Osteocyte (in vitro differentiated cells): ENCODE measurements at regions not wholly inside any gene's neighbourhood (a gene's known extent, or its start where the extent isn't known, plus 50 kb on each side); places are given as distances from the start of the nearest gene placed in this dataset.

Experiments used
- DNase-seq: peaks from one replicate; pipeline ENCODE4 v3.0.0; 2021; ENCODE audit warnings: mixed read lengths; ENCODE audit not compliant: unreplicated experiment; ENCODE audit errors: extremely low spot score
- H3K27ac Mint-ChIP-seq: one replicate; pipeline ENCODE4 v1.8.0; 2021; ENCODE audit warnings: mild to moderate bottlenecking, mixed read lengths; ENCODE audit not compliant: unreplicated experiment
- H3K27me3 Mint-ChIP-seq: one replicate; pipeline ENCODE4 v1.8.0; 2021; ENCODE audit warnings: mixed read lengths; ENCODE audit not compliant: unreplicated experiment
- H3K36me3 Mint-ChIP-seq: one replicate; pipeline ENCODE4 v1.8.0; 2021; ENCODE audit warnings: mixed read lengths; ENCODE audit not compliant: unreplicated experiment
- H3K4me1 Mint-ChIP-seq: one replicate; pipeline ENCODE4 v1.8.0; 2021; ENCODE audit warnings: mixed read lengths; ENCODE audit not compliant: unreplicated experiment
- H3K4me3 Mint-ChIP-seq: one replicate; pipeline ENCODE4 v1.8.0; 2021; ENCODE audit warnings: mild to moderate bottlenecking, moderate library complexity, mixed read lengths; ENCODE audit not compliant: unreplicated experiment
- H3K9me3 Mint-ChIP-seq: one replicate; pipeline ENCODE4 v1.8.0; 2021; ENCODE audit warnings: mixed read lengths; ENCODE audit not compliant: unreplicated experiment
- TF ChIP-seq, protein P1 (sequence below): fragments of 200-600 bp; sonication (generic); IDR thresholded peaks from 2 replicates; pipeline ENCODE4 v1.5.0; 2021; ENCODE audit warnings: antibody characterized with exemption, mild to moderate bottlenecking, moderate library complexity

DNA sequence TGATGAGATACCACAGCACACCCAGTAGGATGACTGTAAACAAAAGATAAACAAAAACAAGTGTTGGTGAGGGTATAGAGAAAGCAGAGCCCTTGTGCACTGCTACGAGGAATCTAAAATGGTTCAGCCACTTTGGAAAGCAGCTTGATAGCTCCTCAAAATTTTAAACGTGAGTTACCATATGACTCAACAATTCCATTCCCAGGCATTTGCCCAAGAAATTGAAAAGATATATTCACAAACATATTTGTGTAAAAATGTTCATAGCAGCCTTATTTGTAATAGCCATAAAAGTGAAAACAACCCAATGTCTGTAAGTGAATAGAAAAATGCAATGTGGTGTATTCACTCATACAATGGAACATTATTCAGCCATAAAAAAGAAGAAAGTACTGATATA is 141.0 kb upstream of the BTBD3 start:
- Mint-ChIP-seq H3K4me1 (peaks cover 18% of the 10 kb centered on the region), H3K36me3 (no peaks in the 10 kb centered on the region), H3K27ac (no peak overlapping the region), H3K27me3 (no peaks in the 10 kb centered on the region), H3K4me3 (no peak overlapping the region), H3K9me3 (no peaks in the 10 kb centered on the region)
- TF ChIP-seq, protein P1, sequence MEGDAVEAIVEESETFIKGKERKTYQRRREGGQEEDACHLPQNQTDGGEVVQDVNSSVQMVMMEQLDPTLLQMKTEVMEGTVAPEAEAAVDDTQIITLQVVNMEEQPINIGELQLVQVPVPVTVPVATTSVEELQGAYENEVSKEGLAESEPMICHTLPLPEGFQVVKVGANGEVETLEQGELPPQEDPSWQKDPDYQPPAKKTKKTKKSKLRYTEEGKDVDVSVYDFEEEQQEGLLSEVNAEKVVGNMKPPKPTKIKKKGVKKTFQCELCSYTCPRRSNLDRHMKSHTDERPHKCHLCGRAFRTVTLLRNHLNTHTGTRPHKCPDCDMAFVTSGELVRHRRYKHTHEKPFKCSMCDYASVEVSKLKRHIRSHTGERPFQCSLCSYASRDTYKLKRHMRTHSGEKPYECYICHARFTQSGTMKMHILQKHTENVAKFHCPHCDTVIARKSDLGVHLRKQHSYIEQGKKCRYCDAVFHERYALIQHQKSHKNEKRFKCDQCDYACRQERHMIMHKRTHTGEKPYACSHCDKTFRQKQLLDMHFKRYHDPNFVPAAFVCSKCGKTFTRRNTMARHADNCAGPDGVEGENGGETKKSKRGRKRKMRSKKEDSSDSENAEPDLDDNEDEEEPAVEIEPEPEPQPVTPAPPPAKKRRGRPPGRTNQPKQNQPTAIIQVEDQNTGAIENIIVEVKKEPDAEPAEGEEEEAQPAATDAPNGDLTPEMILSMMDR, result no peak
- DNase-seq, result no peak

DNA sequence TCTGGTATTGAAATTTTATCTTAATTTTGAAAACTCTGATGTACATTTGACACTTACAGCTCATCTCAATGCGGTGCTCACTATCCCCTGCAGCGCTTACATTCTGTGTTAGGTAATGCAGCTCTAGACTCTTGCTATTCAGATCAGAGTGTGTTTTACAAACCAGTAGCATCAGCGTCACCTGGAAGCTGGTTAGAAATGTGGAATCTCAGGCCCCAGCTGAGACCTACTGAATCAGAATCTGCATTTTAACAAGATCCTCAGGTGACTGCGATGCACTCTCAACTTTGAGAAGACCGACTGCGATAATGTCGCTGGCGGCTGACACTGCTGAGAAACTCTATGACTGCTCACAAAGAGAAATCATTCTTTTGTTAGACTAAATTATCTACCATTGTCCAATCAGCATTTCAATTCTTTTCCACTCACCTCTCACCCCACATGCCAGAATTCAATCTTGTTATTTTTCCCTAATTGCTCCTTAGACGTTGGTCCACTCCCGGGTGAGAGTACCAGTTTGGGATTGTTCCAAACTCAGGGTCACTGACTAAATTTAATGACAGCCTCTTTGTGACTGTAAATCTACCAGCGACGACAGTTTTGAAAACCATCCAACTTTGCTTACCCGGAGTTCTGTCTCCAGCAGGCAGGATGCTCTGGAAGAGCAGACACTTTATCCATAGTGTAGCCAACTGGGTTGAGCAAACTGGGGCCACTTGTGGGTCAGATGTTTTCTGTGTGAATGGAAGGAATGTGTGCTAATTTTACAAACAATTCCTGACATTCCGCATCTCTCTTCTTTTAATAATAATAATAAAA is 140.1 kb upstream of the BTBD3 start:
- DNase-seq, result no peak
- no peaks in the 10 kb centered on the region for H3K9me3 Mint-ChIP-seq
- TF ChIP-seq, protein P1, result no peak
- no peaks in the 10 kb centered on the region for H3K27me3 Mint-ChIP-seq
- no peaks in the 10 kb centered on the region for H3K36me3 Mint-ChIP-seq
- peak overlapping the region; percentile 60 for H3K4me3 Mint-ChIP-seq
- peak overlapping the region; percentile 91 for H3K27ac Mint-ChIP-seq
- peaks cover 18% of the 10 kb centered on the region for H3K4me1 Mint-ChIP-seq

DNA sequence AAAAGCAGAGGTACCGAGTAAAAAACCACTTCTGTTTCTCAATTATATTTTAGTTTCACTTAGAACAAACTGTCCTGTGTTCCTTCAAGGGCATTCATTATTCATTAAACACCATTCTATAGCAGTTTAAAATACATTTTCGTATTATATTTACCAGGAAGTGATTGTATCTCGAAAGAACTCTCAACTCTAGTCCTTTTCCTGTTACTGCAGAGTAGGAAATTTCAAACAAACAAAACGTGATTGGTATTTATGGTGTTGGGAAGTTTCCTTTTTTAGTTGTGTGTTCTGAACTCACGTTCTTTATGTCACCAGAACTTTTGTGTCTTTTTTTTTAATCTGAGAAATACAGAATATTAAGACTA is 139.5 kb upstream of the BTBD3 start:
- TF ChIP-seq, protein P1, result no peak
- no peak for DNase-seq
- peak overlapping the region; percentile 60 for H3K4me3 Mint-ChIP-seq
- H3K36me3 Mint-ChIP-seq, result no peaks in the 10 kb centered on the region
- H3K9me3 Mint-ChIP-seq, result no peaks in the 10 kb centered on the region
- H3K27me3 Mint-ChIP-seq, result no peaks in the 10 kb centered on the region
- H3K4me1 Mint-ChIP-seq, result peaks cover 18% of the 10 kb centered on the region
- peak overlapping the region; percentile 91 for H3K27ac Mint-ChIP-seq

DNA sequence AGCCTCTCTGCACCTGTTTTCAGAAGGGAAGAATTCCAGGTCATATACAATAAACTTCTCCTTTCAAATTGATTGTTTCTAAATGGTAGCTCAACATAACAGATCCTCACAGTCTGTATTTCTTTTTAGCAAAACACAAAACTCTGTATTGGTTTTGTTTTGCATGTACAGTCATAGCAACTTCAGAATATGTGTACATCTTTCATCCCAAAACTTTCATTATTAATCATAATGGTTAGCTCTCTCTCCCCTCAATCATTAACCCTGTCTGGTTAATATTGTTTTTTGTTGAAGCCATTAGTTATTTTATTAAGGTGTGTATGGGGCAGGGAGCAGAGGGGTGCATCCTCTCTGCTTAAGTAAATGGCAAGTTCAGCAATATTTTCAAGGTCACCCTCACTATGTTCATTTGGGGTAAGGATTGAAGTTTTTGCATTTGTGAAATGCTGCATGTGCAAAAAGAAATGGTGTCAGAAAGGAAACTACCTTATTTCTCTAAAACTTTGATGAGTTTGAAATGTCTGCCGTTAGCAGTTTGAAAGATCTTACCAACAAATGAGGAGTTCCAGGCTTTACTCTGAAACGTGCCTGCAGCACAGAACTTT is 136.8 kb upstream of the BTBD3 start:
- TF ChIP-seq, protein P1, result no peak
- no peaks in the 10 kb centered on the region for H3K36me3 Mint-ChIP-seq
- no peak for DNase-seq
- peaks cover 18% of the 10 kb centered on the region for H3K4me1 Mint-ChIP-seq
- no peaks in the 10 kb centered on the region for H3K9me3 Mint-ChIP-seq
- H3K27ac Mint-ChIP-seq, result no peak overlapping the region
- H3K27me3 Mint-ChIP-seq, result no peaks in the 10 kb centered on the region
- no peak overlapping the region for H3K4me3 Mint-ChIP-seq

DNA sequence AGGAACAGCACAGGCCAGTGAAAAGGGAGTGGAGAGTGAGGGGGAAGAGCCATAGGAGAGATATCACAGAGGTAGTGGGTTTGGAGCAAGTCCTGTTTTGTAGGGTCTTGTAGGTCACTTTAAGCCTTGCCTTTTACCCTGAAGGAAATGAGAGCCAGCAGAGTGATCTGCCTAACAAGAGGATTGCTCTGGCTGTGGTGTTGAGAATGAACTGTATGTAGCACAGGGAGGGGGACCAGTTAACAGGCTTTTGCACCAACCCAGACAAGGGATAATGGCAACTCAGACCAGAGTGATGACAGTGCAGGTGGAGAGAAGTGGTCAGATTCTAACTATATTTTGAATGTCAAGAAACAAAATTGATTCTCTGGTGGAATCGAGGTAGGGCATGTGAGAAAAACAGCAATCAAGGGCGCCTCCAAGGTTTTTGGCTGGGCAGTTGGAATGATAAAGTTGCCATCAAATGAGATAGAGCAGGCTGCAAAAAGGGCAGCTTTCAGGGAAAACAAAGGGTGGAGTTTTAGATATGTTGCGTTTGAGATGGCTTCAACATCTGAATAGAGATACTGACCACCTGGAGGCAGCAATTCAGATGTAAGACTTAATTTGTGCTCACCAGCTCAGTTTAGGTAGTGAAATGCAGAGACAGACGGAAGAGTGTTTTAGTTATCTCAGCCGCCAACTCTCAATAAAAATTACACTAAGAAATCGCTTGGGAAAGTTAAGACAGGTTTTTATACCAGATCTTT is 134.4 kb upstream of the BTBD3 start:
- no peak for DNase-seq
- no peak overlapping the region for H3K4me3 Mint-ChIP-seq
- TF ChIP-seq, protein P1, result no peak
- H3K36me3 Mint-ChIP-seq, result no peaks in the 10 kb centered on the region
- H3K27me3 Mint-ChIP-seq, result no peaks in the 10 kb centered on the region
- H3K9me3 Mint-ChIP-seq, result no peaks in the 10 kb centered on the region
- H3K4me1 Mint-ChIP-seq, result peaks cover 5% of the 10 kb centered on the region
- no peak overlapping the region for H3K27ac Mint-ChIP-seq
